MM.1S (cell line): ENCODE measurements at regions not wholly inside any gene's neighbourhood (a gene's known extent, or its start where the extent isn't known, plus 50 kb on each side); places are given as distances from the start of the nearest gene placed in this dataset.
"Not testable (repeated sequence)": the region's sequence is repeated elsewhere in the genome, so short reads cannot be mapped to it uniquely, and the experiment has no call there.

ENCODE experiments used
- DNase-seq: peaks from one replicate; pipeline ENCODE4 v3.0.0-alpha.2; 2015
- H2AFZ ChIP-seq: fragments of 300-600 bp; sonication (generic); 2 replicates; pipeline ENCODE4 v1.6.0; 2016; ENCODE audit warnings: antibody characterized with exemption, low read length
- H3F3A ChIP-seq: fragments of 300-600 bp; sonication (generic); 2 replicates; pipeline ENCODE4 v1.6.1; 2016; ENCODE audit warnings: mild to moderate bottlenecking, antibody characterized with exemption, low read length, moderate library complexity, mixed read lengths; ENCODE audit not compliant: insufficient read depth
- H3K27ac ChIP-seq: fragments of 300-600 bp; sonication (generic); 2 replicates; pipeline ENCODE4 v1.5.1; 2016; ENCODE audit warnings: mild to moderate bottlenecking, low read length
- H3K27me3 ChIP-seq: fragments of 300-600 bp; sonication (generic); replicated peaks from 2 replicates; pipeline ENCODE4 v1.6.0; 2016; ENCODE audit warnings: low read length; ENCODE audit not compliant: insufficient read depth
- H3K36me3 ChIP-seq: fragments of 300-600 bp; sonication (generic); replicated peaks from 2 replicates; pipeline ENCODE4 v1.6.1; 2016; ENCODE audit warnings: mild to moderate bottlenecking, low read length, mixed read lengths; ENCODE audit not compliant: insufficient read depth
- H3K4me1 ChIP-seq: fragments of 300-600 bp; sonication (generic); 2 replicates; pipeline ENCODE4 v1.6.1; 2016; ENCODE audit warnings: low read length, mixed read lengths
- H3K4me2 ChIP-seq: fragments of 300-600 bp; sonication (generic); 2 replicates; pipeline ENCODE4 v1.6.0; 2016; ENCODE audit warnings: low read depth, low read length
- H3K4me3 ChIP-seq: fragments of 300-600 bp; sonication (generic); 2 replicates; pipeline ENCODE4 v1.5.1; 2016; ENCODE audit warnings: low read length, mixed read lengths
- H3K79me2 ChIP-seq: fragments of 300-600 bp; sonication (generic); 2 replicates; pipeline ENCODE4 v1.6.1; 2016; ENCODE audit warnings: mixed run types, low read length, mixed read lengths
- H3K9ac ChIP-seq: fragments of 300-600 bp; sonication (generic); 2 replicates; pipeline ENCODE4 v1.6.1; 2016; ENCODE audit warnings: low read length, mixed read lengths
- H3K9me2 ChIP-seq: fragments of 300-600 bp; sonication (generic); replicated peaks from 2 replicates; pipeline ENCODE4 v1.6.1; 2016; ENCODE audit warnings: mild to moderate bottlenecking, low read length, mixed read lengths; ENCODE audit not compliant: insufficient read depth
- H3K9me3 ChIP-seq: fragments of 300-600 bp; sonication (generic); replicated peaks from 2 replicates; pipeline ENCODE4 v1.6.1; 2016; ENCODE audit warnings: mild to moderate bottlenecking, low read length, mixed read lengths; ENCODE audit not compliant: insufficient read depth
- H4K20me1 ChIP-seq: fragments of 300-600 bp; sonication (generic); 2 replicates; pipeline ENCODE4 v1.6.1; 2016; ENCODE audit warnings: mild to moderate bottlenecking, low read length, moderate library complexity, mixed read lengths; ENCODE audit not compliant: insufficient read depth
- CTCF ChIP-seq: fragments of 300-600 bp; sonication (generic); IDR thresholded peaks from 2 replicates; pipeline ENCODE4 v1.5.1; 2016; ENCODE audit warnings: antibody characterized with exemption, low read length, mixed read lengths
- EZH2 ChIP-seq: fragments of 300-600 bp; sonication (generic); optimal IDR thresholded peaks from 2 replicates; pipeline ENCODE3; 2017; ENCODE audit warnings: low read depth, mild to moderate bottlenecking, antibody characterized with exemption, low read length, mixed read lengths
- EZH2phosphoT487 ChIP-seq: fragments of 300-600 bp; sonication (generic); IDR thresholded peaks from 2 replicates; pipeline ENCODE4 v1.6.1; 2018; ENCODE audit warnings: antibody characterized with exemption, low read length

GRCh38 chrX:25755194-25755593, 382.9 kb upstream of the MAGEB18 start:
- Histone ChIP-seq H3K9me3 (no peaks in the 10 kb centered on the region), H3K9me2 (no peaks in the 10 kb centered on the region), H3K4me2 (no peak overlapping the region), H3K27ac (no peak overlapping the region), H3K79me2 (no peaks in the 10 kb centered on the region), H2AFZ (no peak overlapping the region), H3F3A (no peaks in the 10 kb centered on the region), H3K4me3 (no peak overlapping the region), H3K9ac (no peak overlapping the region), H3K36me3 (no peaks in the 10 kb centered on the region), H3K4me1 (no peaks in the 10 kb centered on the region), H3K27me3 (no peaks in the 10 kb centered on the region), H4K20me1 (no peaks in the 10 kb centered on the region)
- no peak for DNase-seq
- TF ChIP-seq EZH2 (no peak), EZH2phosphoT487 (no peak), CTCF (no peak)

GRCh38 chrX:25762656-25763055, 375.5 kb upstream of the MAGEB18 start:
- no peaks in the 10 kb centered on the region for H3K9me3 ChIP-seq
- H3K79me2 ChIP-seq = no peaks in the 10 kb centered on the region
- H2AFZ ChIP-seq = no peak overlapping the region
- H3K27me3 ChIP-seq = no peaks in the 10 kb centered on the region
- H3K9me2 ChIP-seq = no peaks in the 10 kb centered on the region
- H3K9ac ChIP-seq = no peak overlapping the region
- H3K4me2 ChIP-seq = no peak overlapping the region
- TF ChIP-seq EZH2 = no peak
- TF ChIP-seq EZH2phosphoT487 = no peak
- no peak for TF ChIP-seq CTCF
- H3K4me3 ChIP-seq = no peak overlapping the region
- H3K36me3 ChIP-seq = no peaks in the 10 kb centered on the region
- H4K20me1 ChIP-seq = no peaks in the 10 kb centered on the region
- DNase-seq = no peak
- H3K4me1 ChIP-seq = no peaks in the 10 kb centered on the region
- no peak overlapping the region for H3K27ac ChIP-seq
- H3F3A ChIP-seq = no peaks in the 10 kb centered on the region

- not testable (repeated sequence) for H4K20me1 ChIP-seq, H3K4me3 ChIP-seq, H3K79me2 ChIP-seq, H3K4me2 ChIP-seq, DNase-seq, H3K9me2 ChIP-seq, H2AFZ ChIP-seq, H3K27ac ChIP-seq, H3K27me3 ChIP-seq, H3K4me1 ChIP-seq, H3K36me3 ChIP-seq, H3F3A ChIP-seq, H3K9ac ChIP-seq, H3K9me3 ChIP-seq
Observed at GRCh38 chrX:25771853-25772252, 366.3 kb upstream of the MAGEB18 start.

GRCh38 chrX:25797796-25798195, 340.3 kb upstream of the MAGEB18 start:
- not testable (repeated sequence) for H3K4me1 ChIP-seq, H3K9me3 ChIP-seq, H3F3A ChIP-seq, H4K20me1 ChIP-seq, DNase-seq, H3K4me2 ChIP-seq, H3K27ac ChIP-seq, H3K9me2 ChIP-seq, H3K27me3 ChIP-seq, H3K79me2 ChIP-seq, H2AFZ ChIP-seq, H3K36me3 ChIP-seq, H3K4me3 ChIP-seq, H3K9ac ChIP-seq
